Natural killer cell (primary cell): ENCODE measurements at regions not wholly inside any gene's neighbourhood (a gene's known extent, or its start where the extent isn't known, plus 50 kb on each side); places are given as distances from the start of the nearest gene placed in this dataset.

Source experiments
- ATAC-seq, 3 donors: fragments of 150-1000 bp in 2 of 3; fragments of 200-7000 bp in 1 of 3; cut with Tn5 transposase; 1 replicate in 1 of 3; 2 replicates in 2 of 3; pipeline ENCODE4 v1.10.0; 2021; ENCODE audit warnings: mild to moderate bottlenecking in 2 of 3, moderate library complexity in 2 of 3
- DNase-seq, 2 donors: peaks; one replicate each; pipeline versions ENCODE4 v3.0.0 to v3.0.0-alpha.2; 2013 to 2021; ENCODE audit warnings: mixed read lengths in 1 of 2
- H3K27ac ChIP-seq: one replicate; pipeline ENCODE4 v1.5.1; 2013; ENCODE audit warnings: mild to moderate bottlenecking, low read length
- H3K27me3 ChIP-seq: one replicate; pipeline ENCODE4 v1.6.1; 2013; ENCODE audit warnings: low read length; ENCODE audit not compliant: control insufficient read depth, insufficient read depth
- H3K36me3 ChIP-seq: one replicate; pipeline ENCODE4 v1.6.1; 2013; ENCODE audit warnings: low read length; ENCODE audit not compliant: control insufficient read depth, insufficient read depth
- H3K4me1 ChIP-seq: one replicate; pipeline ENCODE4 v1.6.1; 2013; ENCODE audit warnings: low read length; ENCODE audit not compliant: control insufficient read depth, insufficient read depth
- H3K4me3 ChIP-seq: one replicate; pipeline ENCODE4 v1.5.1; 2013; ENCODE audit warnings: low read length
- H3K9me3 ChIP-seq: one replicate; pipeline ENCODE4 v1.6.1; 2013; ENCODE audit warnings: low read length; ENCODE audit not compliant: control insufficient read depth, insufficient read depth
- H3K27ac Mint-ChIP-seq, 2 donors: one replicate each; pipeline ENCODE4 v1.8.0; 2022; ENCODE audit warnings: mild to moderate bottlenecking in 2 of 2, mixed read lengths in 2 of 2, moderate library complexity in 1 of 2
- H3K27me3 Mint-ChIP-seq, 2 donors: one replicate each; pipeline ENCODE4 v1.8.0; 2022; ENCODE audit warnings: low read depth in 2 of 2, mixed read lengths in 2 of 2
- H3K36me3 Mint-ChIP-seq: one replicate; pipeline ENCODE4 v1.8.0; 2022; ENCODE audit warnings: mixed read lengths
- H3K4me1 Mint-ChIP-seq, 2 donors: one replicate each; pipeline ENCODE4 v1.8.0; 2022; ENCODE audit warnings: mixed read lengths in 2 of 2
- H3K4me3 Mint-ChIP-seq: one replicate; pipeline ENCODE4 v1.8.0; 2022; ENCODE audit warnings: mild to moderate bottlenecking, moderate library complexity, mixed read lengths
- H3K9me3 Mint-ChIP-seq, 2 donors: one replicate each; pipeline ENCODE4 v1.8.0; 2022; ENCODE audit warnings: mixed read lengths in 2 of 2
- WGBS: methylation state at CpG from one replicate; pipeline ENCODE4 v1.1.7; 2013; ENCODE audit warnings: missing lambda C conversion rate; ENCODE audit not compliant: insufficient coverage; 5-methylcytosine and 5-hydroxymethylcytosine counted together
- intact Hi-C: fragments of 100-400 bp; cut with micrococcal nuclease; formaldehyde crosslinking; loops from one replicate; pipeline ENCODE4 v1.14.2; 2022
- TF ChIP-seq, protein P1 (sequence below): fragments of 200-600 bp; IDR thresholded peaks from one replicate; pipeline ENCODE4 v1.8.0; 2022; ENCODE audit warnings: antibody characterized with exemption

DNA sequence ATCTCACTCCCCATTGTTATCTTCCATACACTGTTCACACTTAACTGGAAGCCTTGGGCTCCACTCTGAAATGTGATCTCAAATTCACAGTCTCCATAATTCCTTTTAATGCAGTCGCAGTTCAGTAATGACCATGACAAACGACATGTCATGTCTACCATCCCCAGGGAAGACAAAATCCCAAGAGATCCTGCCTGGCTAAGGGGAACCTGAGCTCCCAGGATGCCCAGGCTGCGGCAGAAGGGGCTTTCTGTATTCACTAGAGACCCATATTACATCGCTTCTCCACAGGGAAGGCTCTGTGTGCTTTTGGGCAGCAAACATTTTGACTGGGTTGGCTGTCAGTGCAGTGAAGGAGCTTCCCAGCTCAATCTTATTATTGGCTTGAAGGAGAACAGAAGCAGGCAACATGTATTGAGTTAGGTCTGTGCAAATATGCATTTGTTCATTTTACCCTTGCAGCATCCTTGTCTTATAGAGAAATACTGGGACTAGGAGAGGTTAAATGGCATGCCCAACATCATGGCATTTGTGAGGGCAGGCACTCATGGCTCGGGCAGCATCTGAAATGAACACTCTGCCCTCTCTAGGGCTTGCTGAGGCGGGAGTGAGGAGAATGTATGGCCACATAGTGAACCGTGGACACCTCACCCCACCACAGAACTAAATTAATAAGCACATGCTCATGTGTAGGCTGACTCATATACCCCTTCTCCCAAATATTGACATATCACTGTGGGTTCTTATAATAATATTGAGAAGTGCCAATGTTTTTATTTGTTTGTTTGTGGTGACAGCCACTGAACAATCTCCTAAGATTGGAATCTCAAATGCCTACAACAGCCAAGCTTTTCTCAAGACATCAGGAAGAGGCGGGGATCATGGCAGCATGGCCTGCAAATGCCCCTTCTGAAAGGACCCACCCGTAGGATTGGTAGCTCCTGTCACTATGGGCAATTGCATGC lies 141.6 kb upstream of the FOXB1 start:
- H3K4me1 ChIP-seq: no peaks in the 10 kb centered on the region
- no peak overlapping the region for H3K27ac ChIP-seq
- peaks cover 4% of the 10 kb centered on the region for H3K27me3 ChIP-seq
- Mint-ChIP-seq H3K27me3 (peaks cover 13 to 38% of the 10 kb centered on the region in 2 donors), H3K4me1 (no peaks in the 10 kb centered on the region), H3K27ac (no peak overlapping the region), H3K4me3 (no peak overlapping the region), H3K36me3 (no peaks in the 10 kb centered on the region), H3K9me3 (no peaks in the 10 kb centered on the region)
- intact Hi-C loops: no loop called here
- no peak for DNase-seq
- H3K36me3 ChIP-seq: no peaks in the 10 kb centered on the region
- WGBS: 79% methylated on average over 7 of the region's 9 CpGs
- no peaks in the 10 kb centered on the region for H3K9me3 ChIP-seq
- TF ChIP-seq, protein P1, sequence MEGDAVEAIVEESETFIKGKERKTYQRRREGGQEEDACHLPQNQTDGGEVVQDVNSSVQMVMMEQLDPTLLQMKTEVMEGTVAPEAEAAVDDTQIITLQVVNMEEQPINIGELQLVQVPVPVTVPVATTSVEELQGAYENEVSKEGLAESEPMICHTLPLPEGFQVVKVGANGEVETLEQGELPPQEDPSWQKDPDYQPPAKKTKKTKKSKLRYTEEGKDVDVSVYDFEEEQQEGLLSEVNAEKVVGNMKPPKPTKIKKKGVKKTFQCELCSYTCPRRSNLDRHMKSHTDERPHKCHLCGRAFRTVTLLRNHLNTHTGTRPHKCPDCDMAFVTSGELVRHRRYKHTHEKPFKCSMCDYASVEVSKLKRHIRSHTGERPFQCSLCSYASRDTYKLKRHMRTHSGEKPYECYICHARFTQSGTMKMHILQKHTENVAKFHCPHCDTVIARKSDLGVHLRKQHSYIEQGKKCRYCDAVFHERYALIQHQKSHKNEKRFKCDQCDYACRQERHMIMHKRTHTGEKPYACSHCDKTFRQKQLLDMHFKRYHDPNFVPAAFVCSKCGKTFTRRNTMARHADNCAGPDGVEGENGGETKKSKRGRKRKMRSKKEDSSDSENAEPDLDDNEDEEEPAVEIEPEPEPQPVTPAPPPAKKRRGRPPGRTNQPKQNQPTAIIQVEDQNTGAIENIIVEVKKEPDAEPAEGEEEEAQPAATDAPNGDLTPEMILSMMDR: no peak
- ATAC-seq: no peak
- no peak overlapping the region for H3K4me3 ChIP-seq

DNA sequence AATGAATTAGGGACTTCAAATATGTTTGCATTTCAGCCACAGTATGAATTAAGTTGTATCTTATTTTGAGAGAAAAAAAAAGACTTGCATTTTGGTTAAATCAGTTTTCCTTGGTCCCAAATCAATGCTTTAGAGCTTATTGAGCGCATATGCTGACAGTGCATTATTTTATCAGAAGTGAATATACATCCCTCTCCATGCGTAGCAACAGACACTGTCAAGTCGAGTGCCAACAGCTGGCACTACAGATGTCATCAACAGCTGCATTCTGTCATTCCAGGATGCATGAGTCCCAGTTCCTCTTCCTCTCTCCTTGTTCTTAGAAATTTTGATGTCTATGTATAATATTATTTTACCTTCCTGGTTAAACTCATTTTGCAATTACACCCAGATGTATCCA lies 156.1 kb upstream of the FOXB1 start:
- Histone ChIP-seq H3K4me1 (no peaks in the 10 kb centered on the region), H3K9me3 (no peaks in the 10 kb centered on the region), H3K4me3 (no peak overlapping the region), H3K27ac (no peak overlapping the region), H3K36me3 (no peaks in the 10 kb centered on the region), H3K27me3 (peaks cover 3% of the 10 kb centered on the region)
- Mint-ChIP-seq H3K27ac (no peak overlapping the region), H3K36me3 (no peaks in the 10 kb centered on the region), H3K4me1 (no peaks in the 10 kb centered on the region), H3K27me3 (peaks cover 11 to 13% of the 10 kb centered on the region in 2 donors), H3K4me3 (no peak overlapping the region), H3K9me3 (no peaks in the 10 kb centered on the region)
- intact Hi-C loops: no loop called here
- 79% methylated on average over 3 of the region's 3 CpGs for WGBS
- no peak for DNase-seq
- TF ChIP-seq, protein P1: no peak
- no peak for ATAC-seq

DNA sequence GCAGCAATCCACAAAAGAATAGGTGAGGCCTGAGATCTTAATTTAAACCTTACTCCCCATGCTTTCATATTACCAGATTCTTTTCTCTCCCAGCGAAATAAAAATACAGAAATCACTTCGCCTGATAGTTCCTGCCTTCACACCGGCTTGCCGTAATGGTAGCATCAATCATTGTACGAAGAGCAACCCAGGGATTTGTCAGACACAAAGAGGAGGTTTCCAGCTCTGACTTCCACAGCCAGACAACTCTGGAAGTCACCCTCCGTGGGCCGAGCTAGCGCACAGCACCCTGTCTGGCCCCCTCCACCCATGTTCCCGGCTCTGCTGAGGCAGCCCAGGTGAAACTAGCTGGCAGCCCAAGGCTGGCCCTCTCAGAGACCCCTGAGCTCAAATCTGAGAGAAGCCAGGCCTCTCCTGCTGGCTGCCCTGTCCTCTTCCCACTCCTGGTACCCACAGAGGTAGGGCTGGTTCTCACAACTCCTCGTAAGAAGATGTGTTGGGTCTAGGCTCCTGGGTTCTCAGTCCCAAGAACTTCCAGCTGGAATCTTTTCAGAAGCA lies 156.9 kb upstream of the BNIP2 start:
- Histone ChIP-seq H3K36me3 (no peaks in the 10 kb centered on the region), H3K4me3 (no peak overlapping the region), H3K9me3 (no peaks in the 10 kb centered on the region), H3K27me3 (peaks cover 3% of the 10 kb centered on the region), H3K27ac (no peak overlapping the region), H3K4me1 (no peaks in the 10 kb centered on the region)
- ATAC-seq (no peak), DNase-seq (no peak)
- H3K36me3 Mint-ChIP-seq: no peaks in the 10 kb centered on the region
- no peaks in the 10 kb centered on the region for H3K4me1 Mint-ChIP-seq
- no peak overlapping the region for H3K4me3 Mint-ChIP-seq
- H3K9me3 Mint-ChIP-seq: no peaks in the 10 kb centered on the region
- peaks cover 5 to 18% of the 10 kb centered on the region in 2 donors for H3K27me3 Mint-ChIP-seq
- WGBS: 90% methylated on average over 10 of the region's 10 CpGs
- TF ChIP-seq, protein P1: no peak
- H3K27ac Mint-ChIP-seq: no peak overlapping the region
- intact Hi-C loops: no loop called here
